Mesothelial cell of epicardium (in vitro differentiated cells): ENCODE measurements at regions not wholly inside any gene's neighbourhood (a gene's known extent, or its start where the extent isn't known, plus 50 kb on each side); places are given as distances from the start of the nearest gene placed in this dataset.
"Not testable (repeated sequence)": the region's sequence is repeated elsewhere in the genome, so short reads cannot be mapped to it uniquely, and the experiment has no call there.

Experiments
- DNase-seq, 2 experiments: peaks; one replicate each; pipeline ENCODE4 v3.0.0; 2021; ENCODE audit warnings: low spot score in 2 of 2; ENCODE audit not compliant: unreplicated experiment in 2 of 2
- H3K27ac Mint-ChIP-seq: 2 replicates; pipeline ENCODE4 v1.8.0; 2021; ENCODE audit warnings: mixed read lengths
- H3K27me3 Mint-ChIP-seq: 2 replicates; pipeline ENCODE4 v1.8.0; 2021; ENCODE audit warnings: low read depth, mixed read lengths
- H3K36me3 Mint-ChIP-seq: 2 replicates; pipeline ENCODE4 v1.8.0; 2021; ENCODE audit warnings: mixed read lengths
- H3K4me1 Mint-ChIP-seq: 2 replicates; pipeline ENCODE4 v1.8.0; 2021; ENCODE audit warnings: mixed read lengths
- H3K4me3 Mint-ChIP-seq: 2 replicates; pipeline ENCODE4 v1.8.0; 2021; ENCODE audit warnings: mild to moderate bottlenecking, moderate library complexity, mixed read lengths
- H3K9me3 Mint-ChIP-seq: 2 replicates; pipeline ENCODE4 v1.8.0; 2021; ENCODE audit warnings: mixed read lengths
- CTCF ChIP-seq: fragments of 200-600 bp; sonication (generic); IDR thresholded peaks from one replicate; pipeline ENCODE4 v1.5.0; 2021; ENCODE audit warnings: antibody characterized with exemption; ENCODE audit not compliant: unreplicated experiment

GRCh38 chr5:174794931-174795672 is 70.7 kb downstream of the MSX2 start:
- Mint-ChIP-seq H3K9me3 (no peaks in the 10 kb centered on the region), H3K36me3 (no peaks in the 10 kb centered on the region), H3K4me3 (no peak overlapping the region), H3K4me1 (peaks cover 55% of the 10 kb centered on the region), H3K27ac (no peak overlapping the region), H3K27me3 (no peaks in the 10 kb centered on the region)
- no peak for TF ChIP-seq CTCF
- no peak for DNase-seq

- Mint-ChIP-seq H3K27me3 (no peaks in the 10 kb centered on the region), H3K4me3 (peak overlapping the region; percentile 18), H3K36me3 (no peaks in the 10 kb centered on the region), H3K27ac (peak overlapping the region; percentile 68), H3K9me3 (no peaks in the 10 kb centered on the region), H3K4me1 (peaks cover 47% of the 10 kb centered on the region)
- DNase-seq, result peak; percentile 74 to 90
- peak; percentile 87 for TF ChIP-seq CTCF
Observed at GRCh38 chr5:174793684-174794328, 69.4 kb downstream of the MSX2 start.

GRCh38 chr5:174793076-174793475 is 68.7 kb downstream of the MSX2 start:
- Mint-ChIP-seq H3K27me3 (no peaks in the 10 kb centered on the region), H3K4me3 (no peak overlapping the region), H3K36me3 (no peaks in the 10 kb centered on the region), H3K9me3 (no peaks in the 10 kb centered on the region), H3K4me1 (peaks cover 40% of the 10 kb centered on the region), H3K27ac (peak overlapping the region; percentile 68)
- no peak for TF ChIP-seq CTCF
- no peak for DNase-seq

- not testable (repeated sequence) for H3K4me3 Mint-ChIP-seq, H3K36me3 Mint-ChIP-seq, H3K9me3 Mint-ChIP-seq, H3K27me3 Mint-ChIP-seq, DNase-seq, H3K27ac Mint-ChIP-seq
- peaks cover 34% of the 10 kb centered on the region for H3K4me1 Mint-ChIP-seq
Observed at GRCh38 chr5:174792265-174792664, 67.9 kb downstream of the MSX2 start.

GRCh38 chr5:174790906-174791305 is 66.5 kb downstream of the MSX2 start:
- peak overlapping the region; percentile 72 for H3K27ac Mint-ChIP-seq
- H3K36me3 Mint-ChIP-seq, result peaks cover 2% of the 10 kb centered on the region
- peaks cover 27% of the 10 kb centered on the region for H3K4me1 Mint-ChIP-seq
- TF ChIP-seq CTCF, result no peak
- peaks cover 10% of the 10 kb centered on the region for H3K9me3 Mint-ChIP-seq
- DNase-seq, result no peak
- no peaks in the 10 kb centered on the region for H3K27me3 Mint-ChIP-seq
- no peak overlapping the region for H3K4me3 Mint-ChIP-seq

GRCh38 chr5:174789596-174789995 is 65.2 kb downstream of the MSX2 start:
- Mint-ChIP-seq H3K4me3 (no peak overlapping the region), H3K9me3 (peaks cover 19% of the 10 kb centered on the region), H3K36me3 (peaks cover 9% of the 10 kb centered on the region)

More at GRCh38 chr5:174789596-174789995, 65.2 kb downstream of the MSX2 start:
- Mint-ChIP-seq H3K4me1 (peaks cover 25% of the 10 kb centered on the region), H3K27ac (no peak overlapping the region), H3K27me3 (no peaks in the 10 kb centered on the region)
- no peak for DNase-seq
- TF ChIP-seq CTCF, result no peak
